CD4-positive, CD25-positive, alpha-beta regulatory T cell (primary cell): ENCODE measurements at regions not wholly inside any gene's neighbourhood (a gene's known extent, or its start where the extent isn't known, plus 50 kb on each side); places are given as distances from the start of the nearest gene placed in this dataset.

ENCODE experiments used
- ATAC-seq, 2 donors: fragments of 150-1000 bp; cut with Tn5 transposase; one replicate each; pipeline ENCODE4 v1.10.0; 2021; ENCODE audit warnings: low read depth in 2 of 2, moderate number of reproducible peaks in 2 of 2, moderate library complexity in 1 of 2
- DNase-seq, 3 donors: peaks; one replicate each; pipeline versions ENCODE4 v3.0.0 to v3.0.0-alpha.2; 2012 to 2022; ENCODE audit warnings: mixed read lengths in 1 of 3
- H3K27ac ChIP-seq: one replicate; pipeline ENCODE4 v1.7.0; 2013; ENCODE audit warnings: mild to moderate bottlenecking, low read length; ENCODE audit not compliant: insufficient read depth, poor library complexity, severe bottlenecking
- H3K27me3 ChIP-seq: one replicate; pipeline ENCODE4 v1.7.0; 2013; ENCODE audit warnings: low read length; ENCODE audit not compliant: control insufficient read depth, insufficient read depth
- H3K36me3 ChIP-seq: one replicate; pipeline ENCODE4 v1.7.0; 2013; ENCODE audit warnings: mild to moderate bottlenecking, low read length, moderate library complexity; ENCODE audit not compliant: control insufficient read depth, insufficient read depth
- H3K4me1 ChIP-seq: 2 replicates; pipeline ENCODE4 v1.7.0; 2013; ENCODE audit warnings: mild to moderate bottlenecking, low read length; ENCODE audit not compliant: insufficient read depth, control insufficient read depth, poor library complexity, severe bottlenecking
- H3K4me3 ChIP-seq: one replicate; pipeline ENCODE4 v1.7.0; 2013; ENCODE audit warnings: low read depth, mild to moderate bottlenecking, low read length, moderate library complexity
- H3K9me3 ChIP-seq, 2 experiments: 1 replicate in 1 of 2; 2 replicates in 1 of 2; pipeline ENCODE4 v1.7.0; 2013; ENCODE audit warnings: low read length in 2 of 2, mild to moderate bottlenecking in 1 of 2, moderate library complexity in 1 of 2; ENCODE audit not compliant: control insufficient read depth in 2 of 2
- H3K27ac Mint-ChIP-seq, 3 donors: one replicate each; pipeline ENCODE4 v1.8.0; 2020 to 2022; ENCODE audit warnings: mild to moderate bottlenecking in 3 of 3, mixed read lengths in 3 of 3, moderate library complexity in 2 of 3
- H3K27me3 Mint-ChIP-seq: one replicate; pipeline ENCODE4 v1.8.0; 2022; ENCODE audit warnings: mild to moderate bottlenecking, mixed read lengths
- H3K36me3 Mint-ChIP-seq: one replicate; pipeline ENCODE4 v1.8.0; 2020; ENCODE audit warnings: mixed read lengths
- H3K4me1 Mint-ChIP-seq, 4 donors: one replicate each; pipeline ENCODE4 v1.8.0; 2020 to 2022; ENCODE audit warnings: mixed read lengths in 4 of 4, mild to moderate bottlenecking in 1 of 4
- H3K4me3 Mint-ChIP-seq, 4 donors: one replicate each; pipeline ENCODE4 v1.8.0; 2020 to 2022; ENCODE audit warnings: mild to moderate bottlenecking in 4 of 4, mixed read lengths in 4 of 4, moderate library complexity in 3 of 4
- H3K9me3 Mint-ChIP-seq, 7 donors: one replicate each; pipeline ENCODE4 v1.8.0; 2020 to 2022; ENCODE audit warnings: mixed read lengths in 7 of 7, mild to moderate bottlenecking in 3 of 7, moderate library complexity in 2 of 7

- H3K27me3 ChIP-seq = no peaks in the 10 kb centered on the region
- no peak overlapping the region for H3K4me3 ChIP-seq
- H3K4me3 Mint-ChIP-seq = no peak overlapping the region
- H3K27ac Mint-ChIP-seq = no peak overlapping the region
- H3K4me1 Mint-ChIP-seq = no peaks in the 10 kb centered on the region
- H3K9me3 Mint-ChIP-seq = peaks cover 0 to 26% (median 6%) of the 10 kb centered on the region in 7 donors
- no peaks in the 10 kb centered on the region for H3K27me3 Mint-ChIP-seq
- H3K9me3 ChIP-seq = peaks cover 0 to 3% of the 10 kb centered on the region in 2 experiments
- H3K36me3 Mint-ChIP-seq = no peaks in the 10 kb centered on the region
- ATAC-seq = no peak
- H3K27ac ChIP-seq = no peak overlapping the region
- no peaks in the 10 kb centered on the region for H3K36me3 ChIP-seq
- H3K4me1 ChIP-seq = no peaks in the 10 kb centered on the region
- no peak for DNase-seq
Measured at GRCh38 chr4:31104043-31104442, 383.9 kb downstream of the PCDH7 start.

GRCh38 chr4:31104577-31104976, 384.4 kb downstream of the PCDH7 start:
- peaks cover 0 to 26% (median 6%) of the 10 kb centered on the region in 7 donors for H3K9me3 Mint-ChIP-seq
- Histone ChIP-seq H3K36me3 (no peaks in the 10 kb centered on the region), H3K27me3 (no peaks in the 10 kb centered on the region), H3K4me1 (no peaks in the 10 kb centered on the region), H3K27ac (no peak overlapping the region), H3K9me3 (peaks cover 0 to 3% of the 10 kb centered on the region in 2 experiments), H3K4me3 (no peak overlapping the region)
- H3K4me3 Mint-ChIP-seq = no peak overlapping the region
- H3K36me3 Mint-ChIP-seq = no peaks in the 10 kb centered on the region
- no peaks in the 10 kb centered on the region for H3K4me1 Mint-ChIP-seq
- no peak for DNase-seq
- H3K27me3 Mint-ChIP-seq = no peaks in the 10 kb centered on the region
- H3K27ac Mint-ChIP-seq = no peak overlapping the region
- ATAC-seq = no peak

DNA sequence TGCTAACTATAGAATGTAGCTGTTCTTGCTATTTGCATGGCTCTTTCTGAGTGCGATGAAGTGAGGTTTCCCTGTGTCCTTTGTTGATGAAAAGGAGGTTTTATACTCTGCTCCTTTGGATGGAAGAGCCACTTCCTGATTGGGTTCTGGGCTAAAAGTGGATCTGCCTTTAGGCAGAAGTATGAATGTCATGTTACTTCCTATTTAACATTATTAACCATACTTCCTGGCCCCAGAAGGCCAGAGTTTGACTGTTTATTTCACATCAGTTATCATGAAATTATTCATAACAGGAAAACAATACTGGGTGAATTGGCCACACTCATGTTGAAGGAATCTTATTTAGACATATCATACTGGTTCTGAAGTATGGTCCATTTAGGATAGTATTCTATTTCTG, 386.2 kb downstream of the PCDH7 start:
- DNase-seq (no peak), ATAC-seq (no peak)
- Histone ChIP-seq H3K9me3 (peaks cover 0 to 3% of the 10 kb centered on the region in 2 experiments), H3K36me3 (no peaks in the 10 kb centered on the region), H3K27ac (no peak overlapping the region), H3K4me3 (no peak overlapping the region), H3K27me3 (no peaks in the 10 kb centered on the region), H3K4me1 (no peaks in the 10 kb centered on the region)
- peaks cover 0 to 20% (median 6%) of the 10 kb centered on the region in 7 donors for H3K9me3 Mint-ChIP-seq
- H3K36me3 Mint-ChIP-seq = no peaks in the 10 kb centered on the region
- H3K27me3 Mint-ChIP-seq = no peaks in the 10 kb centered on the region
- H3K4me1 Mint-ChIP-seq = no peaks in the 10 kb centered on the region
- no peak overlapping the region for H3K27ac Mint-ChIP-seq
- H3K4me3 Mint-ChIP-seq = no peak overlapping the region

GRCh38 chr4:31107362-31107761, 387.2 kb downstream of the PCDH7 start:
- no peak overlapping the region for H3K27ac ChIP-seq
- H3K27me3 ChIP-seq = no peaks in the 10 kb centered on the region
- peaks cover 0 to 20% (median 6%) of the 10 kb centered on the region in 7 donors for H3K9me3 Mint-ChIP-seq
- peaks cover 0 to 3% of the 10 kb centered on the region in 2 experiments for H3K9me3 ChIP-seq
- no peak overlapping the region for H3K4me3 Mint-ChIP-seq
- no peaks in the 10 kb centered on the region for H3K4me1 ChIP-seq
- H3K4me3 ChIP-seq = no peak overlapping the region
- H3K4me1 Mint-ChIP-seq = no peaks in the 10 kb centered on the region
- no peak overlapping the region for H3K27ac Mint-ChIP-seq
- H3K36me3 ChIP-seq = no peaks in the 10 kb centered on the region
- H3K27me3 Mint-ChIP-seq = no peaks in the 10 kb centered on the region
- ATAC-seq (no peak), DNase-seq (no peak)
- H3K36me3 Mint-ChIP-seq = no peaks in the 10 kb centered on the region

DNA sequence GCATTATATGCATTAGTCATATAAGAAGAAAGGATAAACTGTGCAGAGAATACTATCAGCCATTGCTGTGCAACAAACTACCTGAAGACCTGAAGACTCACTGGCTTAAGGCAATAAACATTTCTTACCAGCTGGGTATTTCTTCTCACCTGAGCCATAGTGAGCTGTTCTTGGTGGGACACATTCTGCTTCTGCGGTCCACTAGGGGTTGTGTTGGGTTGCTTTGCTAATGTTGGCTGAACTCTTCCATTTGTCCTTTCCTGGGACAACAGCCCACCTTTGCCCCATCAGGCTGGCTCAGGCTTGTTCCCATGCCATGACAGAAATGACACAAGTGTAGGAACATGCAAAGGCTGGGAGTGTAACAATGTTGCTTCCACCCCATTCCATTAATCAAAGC, 388.6 kb downstream of the PCDH7 start:
- Mint-ChIP-seq H3K4me3 (no peak overlapping the region), H3K4me1 (no peaks in the 10 kb centered on the region), H3K27me3 (no peaks in the 10 kb centered on the region), H3K9me3 (peaks cover 0 to 16% (median 3%) of the 10 kb centered on the region in 7 donors), H3K36me3 (no peaks in the 10 kb centered on the region), H3K27ac (no peak overlapping the region)
- no peak overlapping the region for H3K4me3 ChIP-seq
- no peak overlapping the region for H3K27ac ChIP-seq
- no peaks in the 10 kb centered on the region for H3K36me3 ChIP-seq
- ATAC-seq (no peak), DNase-seq (no peak)
- H3K27me3 ChIP-seq = no peaks in the 10 kb centered on the region
- no peaks in the 10 kb centered on the region for H3K4me1 ChIP-seq
- H3K9me3 ChIP-seq = peaks cover 0 to 3% of the 10 kb centered on the region in 2 experiments

GRCh38 chr4:31111790-31112189, 391.6 kb downstream of the PCDH7 start:
- Mint-ChIP-seq H3K4me3 (no peak overlapping the region), H3K27me3 (no peaks in the 10 kb centered on the region), H3K9me3 (peaks cover 0 to 11% (median 2%) of the 10 kb centered on the region in 7 donors), H3K36me3 (no peaks in the 10 kb centered on the region), H3K27ac (no peak overlapping the region), H3K4me1 (no peaks in the 10 kb centered on the region)
- Histone ChIP-seq H3K9me3 (no peaks in the 10 kb centered on the region), H3K4me1 (no peaks in the 10 kb centered on the region), H3K27me3 (no peaks in the 10 kb centered on the region), H3K4me3 (no peak overlapping the region), H3K27ac (no peak overlapping the region), H3K36me3 (no peaks in the 10 kb centered on the region)
- ATAC-seq (no peak), DNase-seq (no peak)

- no peak overlapping the region for H3K4me3 ChIP-seq
- H3K36me3 ChIP-seq = no peaks in the 10 kb centered on the region
- DNase-seq = no peak
- Mint-ChIP-seq H3K27ac (no peak overlapping the region), H3K27me3 (no peaks in the 10 kb centered on the region), H3K4me1 (no peaks in the 10 kb centered on the region), H3K9me3 (peaks cover 2 to 12% (median 4%) of the 10 kb centered on the region in 7 donors), H3K4me3 (no peak overlapping the region), H3K36me3 (no peaks in the 10 kb centered on the region)
- no peaks in the 10 kb centered on the region for H3K4me1 ChIP-seq
- no peaks in the 10 kb centered on the region for H3K27me3 ChIP-seq
- ATAC-seq = no peak
- no peak overlapping the region for H3K27ac ChIP-seq
- H3K9me3 ChIP-seq = no peaks in the 10 kb centered on the region
Measured at GRCh38 chr4:31114816-31115215, 394.6 kb downstream of the PCDH7 start.

DNA sequence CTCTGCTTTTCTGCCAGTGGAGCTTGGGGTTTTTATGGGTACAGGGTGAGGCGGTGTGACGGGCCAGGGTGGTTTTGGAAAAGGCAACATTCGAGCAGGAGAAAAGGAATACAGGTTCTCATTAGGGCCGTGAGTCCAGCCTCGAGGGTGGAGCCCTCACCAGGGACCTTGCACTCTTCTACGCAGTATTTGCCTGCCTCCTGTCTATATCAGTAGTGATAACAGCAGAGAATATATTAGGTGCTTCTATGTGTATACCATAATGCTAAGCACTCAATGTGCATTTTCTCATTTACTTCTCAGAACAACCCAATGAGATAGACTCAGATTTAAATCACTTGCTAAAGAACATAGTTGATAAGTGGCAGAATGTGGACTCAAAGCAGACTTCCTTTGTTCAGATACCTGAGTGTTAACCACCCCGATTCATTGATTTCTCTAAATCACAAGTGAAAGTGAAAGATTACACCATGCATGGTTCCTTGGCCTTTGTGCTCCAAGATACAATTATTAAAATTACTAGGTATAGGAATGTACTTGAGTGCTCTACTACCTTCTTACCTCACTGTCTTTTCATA, 403.9 kb downstream of the PCDH7 start:
- Histone ChIP-seq H3K36me3 (no peaks in the 10 kb centered on the region), H3K9me3 (no peaks in the 10 kb centered on the region), H3K4me1 (no peaks in the 10 kb centered on the region), H3K4me3 (no peak overlapping the region), H3K27ac (no peak overlapping the region), H3K27me3 (no peaks in the 10 kb centered on the region)
- Mint-ChIP-seq H3K27ac (no peak overlapping the region), H3K4me3 (no peak overlapping the region), H3K27me3 (no peaks in the 10 kb centered on the region), H3K4me1 (no peaks in the 10 kb centered on the region), H3K9me3 (peaks cover 2 to 17% (median 3%) of the 10 kb centered on the region in 7 donors), H3K36me3 (no peaks in the 10 kb centered on the region)
- DNase-seq (no peak), ATAC-seq (no peak)
